Vagina (tissue), 2 donors: ENCODE measurements at regions not wholly inside any gene's neighbourhood (a gene's known extent, or its start where the extent isn't known, plus 50 kb on each side); places are given as distances from the start of the nearest gene placed in this dataset.

Source experiments
- DNase-seq, 2 donors: peaks; one replicate each; pipeline ENCODE4 v3.0.0-alpha.2; 2017; ENCODE audit errors: extremely low spot score in 2 of 2
- H3K27ac ChIP-seq: fragments of 200-600 bp; sonication (generic); one replicate; pipeline ENCODE4 v1.5.1; 2019
- H3K27me3 ChIP-seq: fragments of 200-600 bp; sonication (generic); one replicate; pipeline ENCODE4 v1.5.1; 2019
- H3K36me3 ChIP-seq, 2 donors: fragments of 200-600 bp; sonication (generic); one replicate each; pipeline ENCODE4 v1.5.1; 2017 to 2019
- H3K4me1 ChIP-seq: fragments of 200-600 bp; sonication (generic); one replicate; pipeline ENCODE4 v1.5.1; 2019
- H3K4me3 ChIP-seq, 2 donors: fragments of 200-600 bp; sonication (generic); 1 replicate in 1 of 2; 2 replicates in 1 of 2; pipeline ENCODE4 v1.5.1; 2016 to 2019
- H3K9me3 ChIP-seq: fragments of 200-600 bp; sonication (generic); one replicate; pipeline ENCODE4 v1.5.1; 2019
- POLR2A ChIP-seq, 2 donors: fragments of 450-650 bp; IDR thresholded peaks; one replicate each; pipeline ENCODE4 v1.6.1; 2017; ENCODE audit warnings: antibody characterized with exemption in 2 of 2, mild to moderate bottlenecking in 2 of 2, moderate library complexity in 2 of 2
- POLR2AphosphoS5 ChIP-seq, 2 donors: sonication (generic); formaldehyde crosslinking; IDR thresholded peaks; one replicate each; pipeline ENCODE4 v1.9.0; 2017; ENCODE audit warnings: antibody characterized with exemption in 2 of 2, mild to moderate bottlenecking in 2 of 2, low read depth in 1 of 2; ENCODE audit not compliant: insufficient read depth in 1 of 2
- intact Hi-C: fragments of 100-400 bp; cut with DNase I; formaldehyde crosslinking; loops from one replicate; pipeline ENCODE4 v1.15.1; 2023
- TF ChIP-seq, protein P1 (sequence below), 3 experiments: fragments of 450-650 bp in 2 of 3; fragments of 200-600 bp in 1 of 3; sonication (generic) in 1 of 3; IDR thresholded peaks; one replicate each; pipeline ENCODE4 v1.5.1; 2017 to 2019; ENCODE audit warnings: antibody characterized with exemption in 3 of 3, mild to moderate bottlenecking in 2 of 3, moderate library complexity in 2 of 3

DNA sequence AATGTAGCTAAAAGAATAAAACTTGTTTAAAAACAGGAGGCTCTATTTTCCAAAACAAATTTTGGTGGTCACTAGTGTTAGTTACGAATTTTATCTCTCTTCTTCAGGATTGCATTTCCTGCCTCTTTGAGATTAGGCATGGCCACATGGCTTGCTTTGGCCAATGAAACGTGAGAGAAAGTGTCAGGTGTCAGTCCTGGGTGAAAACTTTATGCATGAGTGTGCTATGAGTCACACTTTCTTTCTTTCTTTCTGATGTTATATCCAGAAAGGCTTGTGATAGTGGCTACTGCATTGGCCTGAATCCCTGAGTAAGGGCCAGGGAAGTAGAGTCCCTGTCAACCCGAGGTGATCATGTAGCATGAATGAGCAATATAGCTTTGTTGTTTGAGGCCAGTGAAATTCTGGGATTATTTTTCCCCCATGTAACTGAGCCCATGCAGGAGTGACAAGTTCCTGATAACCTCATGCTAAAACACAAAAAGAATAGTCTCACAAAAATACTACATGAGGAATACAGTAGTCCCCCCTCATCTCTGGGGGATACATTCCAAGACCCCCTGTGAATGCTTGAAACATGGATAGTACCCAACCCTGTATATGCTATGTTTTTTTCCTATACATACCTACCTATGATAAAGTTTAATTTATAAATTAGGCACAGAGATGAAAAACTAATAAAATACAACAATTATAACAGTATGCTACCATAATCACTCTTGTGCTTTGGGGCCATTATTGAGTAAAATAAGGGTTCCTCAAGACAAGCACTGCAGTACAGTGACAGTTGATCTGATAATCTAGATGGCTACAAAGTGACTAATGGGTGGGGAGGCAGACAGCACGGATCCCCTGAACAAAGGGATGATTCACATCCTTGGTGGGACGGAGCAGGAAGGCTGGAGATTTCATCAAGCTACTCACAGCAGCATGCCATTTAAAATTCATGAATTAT, 109.5 kb downstream of the CDC42EP3 start:
- H3K36me3 ChIP-seq, result no peaks in the 10 kb centered on the region
- TF ChIP-seq POLR2A (IDR thresholded peaks at IDR 0.05) (no peak), POLR2AphosphoS5 (IDR thresholded peaks at IDR 0.05; ENCODE audit: insufficient read depth in 1 of 2, low read depth in 1 of 2) (no peak)
- TF ChIP-seq, protein P1, sequence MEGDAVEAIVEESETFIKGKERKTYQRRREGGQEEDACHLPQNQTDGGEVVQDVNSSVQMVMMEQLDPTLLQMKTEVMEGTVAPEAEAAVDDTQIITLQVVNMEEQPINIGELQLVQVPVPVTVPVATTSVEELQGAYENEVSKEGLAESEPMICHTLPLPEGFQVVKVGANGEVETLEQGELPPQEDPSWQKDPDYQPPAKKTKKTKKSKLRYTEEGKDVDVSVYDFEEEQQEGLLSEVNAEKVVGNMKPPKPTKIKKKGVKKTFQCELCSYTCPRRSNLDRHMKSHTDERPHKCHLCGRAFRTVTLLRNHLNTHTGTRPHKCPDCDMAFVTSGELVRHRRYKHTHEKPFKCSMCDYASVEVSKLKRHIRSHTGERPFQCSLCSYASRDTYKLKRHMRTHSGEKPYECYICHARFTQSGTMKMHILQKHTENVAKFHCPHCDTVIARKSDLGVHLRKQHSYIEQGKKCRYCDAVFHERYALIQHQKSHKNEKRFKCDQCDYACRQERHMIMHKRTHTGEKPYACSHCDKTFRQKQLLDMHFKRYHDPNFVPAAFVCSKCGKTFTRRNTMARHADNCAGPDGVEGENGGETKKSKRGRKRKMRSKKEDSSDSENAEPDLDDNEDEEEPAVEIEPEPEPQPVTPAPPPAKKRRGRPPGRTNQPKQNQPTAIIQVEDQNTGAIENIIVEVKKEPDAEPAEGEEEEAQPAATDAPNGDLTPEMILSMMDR (IDR thresholded peaks at IDR 0.05), result no peak
- peaks cover 3% of the 10 kb centered on the region for H3K4me1 ChIP-seq
- no peak overlapping the region for H3K4me3 ChIP-seq
- DNase-seq, result no peak
- H3K27ac ChIP-seq, result no peak overlapping the region
- H3K27me3 ChIP-seq, result no peaks in the 10 kb centered on the region
- no peaks in the 10 kb centered on the region for H3K9me3 ChIP-seq
- intact Hi-C loops, result no loop called here

DNA sequence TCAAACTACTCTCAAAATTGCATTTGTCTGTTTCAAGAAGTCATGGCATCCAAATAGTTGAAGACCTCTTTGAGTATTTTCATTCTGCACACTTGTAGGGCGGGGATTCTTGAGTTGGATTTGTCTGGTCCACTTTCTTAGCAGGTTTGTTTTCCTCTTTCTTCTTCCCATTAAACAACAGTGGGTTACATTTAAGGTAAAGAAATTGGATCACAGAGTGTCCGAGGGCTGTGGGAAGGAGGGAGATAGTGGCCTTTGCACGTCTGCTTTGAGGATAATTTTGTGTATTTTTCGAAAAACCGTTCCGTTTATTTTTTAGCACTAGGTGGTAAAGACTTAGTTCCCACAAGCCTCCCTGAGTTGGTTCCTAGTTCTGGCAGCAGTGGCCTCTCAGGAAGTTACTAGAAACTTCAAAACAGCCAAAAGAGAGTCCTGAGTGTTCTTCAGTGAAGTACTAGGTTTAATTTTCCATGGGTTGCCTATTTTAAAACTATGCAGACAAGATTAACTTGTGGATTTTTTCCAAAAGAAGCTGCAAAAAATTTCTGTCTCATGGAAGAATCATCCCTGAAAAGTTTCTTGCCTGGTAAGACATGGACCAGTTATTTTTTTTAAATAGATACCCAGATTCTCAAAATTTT, 107.9 kb downstream of the CDC42EP3 start:
- no peak for DNase-seq
- Histone ChIP-seq H3K36me3 (no peaks in the 10 kb centered on the region), H3K27me3 (no peaks in the 10 kb centered on the region), H3K9me3 (no peaks in the 10 kb centered on the region), H3K4me3 (no peak overlapping the region), H3K4me1 (peaks cover 6% of the 10 kb centered on the region), H3K27ac (no peak overlapping the region)
- intact Hi-C loops, result no loop called here
- TF ChIP-seq POLR2AphosphoS5 (IDR thresholded peaks at IDR 0.05; ENCODE audit: insufficient read depth in 1 of 2, low read depth in 1 of 2), result no peak
- TF ChIP-seq, protein P1 (IDR thresholded peaks at IDR 0.05), result no peak
- TF ChIP-seq POLR2A (IDR thresholded peaks at IDR 0.05), result no peak

DNA sequence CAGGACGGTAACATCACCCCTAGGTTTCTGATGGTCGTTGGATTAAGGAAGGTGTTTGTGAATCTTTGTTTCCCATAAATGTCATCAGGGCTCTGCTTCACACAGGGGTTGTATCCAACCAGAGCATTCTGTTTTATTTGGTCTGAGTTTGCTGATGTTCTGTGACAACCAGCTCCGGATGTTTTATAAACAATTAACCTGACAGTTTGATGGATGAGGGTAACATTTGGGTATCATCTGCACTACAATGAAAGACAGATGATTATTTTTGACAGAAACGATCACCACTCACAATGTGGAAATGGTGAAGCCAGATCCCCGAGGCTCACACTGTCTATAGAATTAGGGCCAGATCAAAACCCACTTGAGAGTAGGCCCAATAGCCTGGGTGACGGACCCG, 107.1 kb downstream of the CDC42EP3 start:
- Histone ChIP-seq H3K27me3 (no peaks in the 10 kb centered on the region), H3K4me3 (no peak overlapping the region), H3K27ac (no peak overlapping the region), H3K4me1 (peaks cover 6% of the 10 kb centered on the region), H3K36me3 (no peaks in the 10 kb centered on the region), H3K9me3 (no peaks in the 10 kb centered on the region)
- TF ChIP-seq, protein P1 (IDR thresholded peaks at IDR 0.05), result no peak
- TF ChIP-seq POLR2A (IDR thresholded peaks at IDR 0.05), result no peak
- TF ChIP-seq POLR2AphosphoS5 (IDR thresholded peaks at IDR 0.05; ENCODE audit: insufficient read depth in 1 of 2, low read depth in 1 of 2), result no peak
- intact Hi-C loops, result no loop called here
- DNase-seq, result no peak

DNA sequence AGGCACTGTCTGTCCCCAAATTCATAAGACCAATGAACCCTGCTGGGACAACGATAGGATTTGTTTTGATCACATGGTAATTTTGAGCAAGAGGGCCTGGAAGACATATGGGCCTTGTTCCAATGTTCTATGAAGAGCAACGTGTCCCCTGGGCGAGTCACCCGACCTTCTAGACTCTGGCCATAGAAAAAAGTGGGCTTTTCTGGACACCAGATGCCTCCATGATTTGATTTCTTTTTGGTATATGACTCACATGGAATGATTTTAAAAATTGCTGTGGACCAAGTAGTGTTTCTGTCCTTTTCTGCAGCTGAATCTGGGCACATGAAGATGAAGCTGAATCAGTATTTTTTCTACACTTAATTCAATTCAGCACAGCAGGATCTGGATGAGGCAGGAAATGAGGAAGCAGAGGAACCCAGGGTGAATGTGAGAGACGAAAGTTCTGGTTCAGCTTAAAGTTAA, 104.9 kb downstream of the CDC42EP3 start:
- intact Hi-C loops, result no loop called here

More for the DNA sequence above, 104.9 kb downstream of the CDC42EP3 start:
- H3K4me1 ChIP-seq, result peaks cover 6% of the 10 kb centered on the region
- no peaks in the 10 kb centered on the region for H3K36me3 ChIP-seq
- H3K4me3 ChIP-seq, result no peak overlapping the region
- no peak overlapping the region for H3K27ac ChIP-seq
- H3K27me3 ChIP-seq, result no peaks in the 10 kb centered on the region
- DNase-seq, result no peak
- TF ChIP-seq, protein P1 (IDR thresholded peaks at IDR 0.05), result no peak
- TF ChIP-seq POLR2A (IDR thresholded peaks at IDR 0.05) (no peak), POLR2AphosphoS5 (IDR thresholded peaks at IDR 0.05; ENCODE audit: insufficient read depth in 1 of 2, low read depth in 1 of 2) (no peak)
- H3K9me3 ChIP-seq, result no peaks in the 10 kb centered on the region
